ENCODE measurements at regions not wholly inside any gene's neighbourhood (a gene's known extent, or its start where the extent isn't known, plus 50 kb on each side); places are given as distances from the start of the nearest gene placed in this dataset.

- TF ChIP-seq POLR2A (IDR thresholded peaks at IDR 0.05; ENCODE audit: low read depth, low read length) (no peak), POLR2AphosphoS5 (IDR thresholded peaks at IDR 0.05; ENCODE audit: low read depth, low read length) (no peak), TAF1 (IDR thresholded peaks at IDR 0.05; ENCODE audit: low read depth, low read length) (no peak)
These were observed 195.3 kb upstream of the RFX3 start for GRCh38 chr9:3721096-3721495.

Data from GM12891 (cell line).